Astrocyte (in vitro differentiated cells and primary cell): ENCODE measurements at regions not wholly inside any gene's neighbourhood (a gene's known extent, or its start where the extent isn't known, plus 50 kb on each side); places are given as distances from the start of the nearest gene placed in this dataset.

Source experiments
- DNase-seq: peaks from one replicate; pipeline ENCODE4 v3.0.0-alpha.2; 2010; ENCODE audit warnings: low read depth
- FAIRE-seq: peaks from 2 replicates; lab custom pipeline; 2011; peaks lifted over from hg19 to GRCh38; lab: Jason Lieb, UNC
- H2AFZ ChIP-seq: 2 replicates; pipeline ENCODE4 v1.6.0; 2012; ENCODE audit warnings: low read depth, low read length, inconsistent platforms
- H3K27ac ChIP-seq: 2 replicates; pipeline ENCODE4 v1.5.1; 2011; ENCODE audit warnings: low read depth, low read length, inconsistent platforms
- H3K27me3 ChIP-seq: 2 replicates; pipeline ENCODE4 v1.6.0; 2011; ENCODE audit warnings: low read length, inconsistent platforms; ENCODE audit not compliant: insufficient read depth
- H3K36me3 ChIP-seq: 2 replicates; pipeline ENCODE4 v1.5.1; 2011; ENCODE audit warnings: low read length, inconsistent platforms; ENCODE audit not compliant: insufficient read depth
- H3K4me1 ChIP-seq: 2 replicates; pipeline ENCODE4 v1.5.1; 2011; ENCODE audit warnings: low read length, inconsistent platforms; ENCODE audit not compliant: insufficient read depth
- H3K4me2 ChIP-seq: 2 replicates; pipeline ENCODE4 v1.6.0; 2012; ENCODE audit warnings: low read length, inconsistent platforms
- H3K4me3 ChIP-seq: 2 replicates; pipeline ENCODE4 v1.5.1; 2011; ENCODE audit warnings: low read depth, mild to moderate bottlenecking, low read length, inconsistent platforms; ENCODE audit not compliant: insufficient read depth
- H3K79me2 ChIP-seq: 2 replicates; pipeline ENCODE4 v1.6.0; 2012; ENCODE audit warnings: mild to moderate bottlenecking, low read length, inconsistent platforms; ENCODE audit not compliant: insufficient read depth
- H3K9ac ChIP-seq: 2 replicates; pipeline ENCODE4 v1.6.0; 2012; ENCODE audit warnings: mild to moderate bottlenecking, low read length, inconsistent platforms
- H3K9me3 ChIP-seq: 2 replicates; pipeline ENCODE4 v1.5.1; 2012; ENCODE audit warnings: low read depth, mild to moderate bottlenecking, low read length, inconsistent platforms; ENCODE audit not compliant: insufficient read depth
- H4K20me1 ChIP-seq: 2 replicates; pipeline ENCODE4 v1.6.0; 2012; ENCODE audit warnings: low read length, inconsistent platforms; ENCODE audit not compliant: insufficient read depth
- H3K27ac Mint-ChIP-seq: one replicate; pipeline ENCODE4 v1.8.0; 2021; ENCODE audit warnings: mild to moderate bottlenecking, mixed read lengths; ENCODE audit not compliant: unreplicated experiment
- H3K27me3 Mint-ChIP-seq: one replicate; pipeline ENCODE4 v1.8.0; 2021; ENCODE audit warnings: low read depth, mixed read lengths; ENCODE audit not compliant: unreplicated experiment
- H3K36me3 Mint-ChIP-seq: one replicate; pipeline ENCODE4 v1.8.0; 2021; ENCODE audit warnings: low read depth, mixed read lengths; ENCODE audit not compliant: unreplicated experiment
- H3K4me1 Mint-ChIP-seq: one replicate; pipeline ENCODE4 v1.8.0; 2021; ENCODE audit warnings: low read depth, mixed read lengths; ENCODE audit not compliant: unreplicated experiment
- H3K4me3 Mint-ChIP-seq: one replicate; pipeline ENCODE4 v1.8.0; 2021; ENCODE audit warnings: mild to moderate bottlenecking, moderate library complexity, mixed read lengths; ENCODE audit not compliant: unreplicated experiment
- H3K9me3 Mint-ChIP-seq: one replicate; pipeline ENCODE4 v1.8.0; 2021; ENCODE audit warnings: mild to moderate bottlenecking, mixed read lengths; ENCODE audit not compliant: unreplicated experiment
- CTCF ChIP-seq: IDR thresholded peaks from 2 replicates; pipeline ENCODE4 v1.5.1; 2011; ENCODE audit warnings: low read depth, mild to moderate bottlenecking, inconsistent platforms, low read length, moderate library complexity; ENCODE audit not compliant: insufficient read depth
- EZH2 ChIP-seq: IDR thresholded peaks from 2 replicates; pipeline ENCODE4 v1.6.1; 2012; ENCODE audit warnings: mild to moderate bottlenecking, low read length, inconsistent platforms; ENCODE audit not compliant: insufficient read depth

DNA sequence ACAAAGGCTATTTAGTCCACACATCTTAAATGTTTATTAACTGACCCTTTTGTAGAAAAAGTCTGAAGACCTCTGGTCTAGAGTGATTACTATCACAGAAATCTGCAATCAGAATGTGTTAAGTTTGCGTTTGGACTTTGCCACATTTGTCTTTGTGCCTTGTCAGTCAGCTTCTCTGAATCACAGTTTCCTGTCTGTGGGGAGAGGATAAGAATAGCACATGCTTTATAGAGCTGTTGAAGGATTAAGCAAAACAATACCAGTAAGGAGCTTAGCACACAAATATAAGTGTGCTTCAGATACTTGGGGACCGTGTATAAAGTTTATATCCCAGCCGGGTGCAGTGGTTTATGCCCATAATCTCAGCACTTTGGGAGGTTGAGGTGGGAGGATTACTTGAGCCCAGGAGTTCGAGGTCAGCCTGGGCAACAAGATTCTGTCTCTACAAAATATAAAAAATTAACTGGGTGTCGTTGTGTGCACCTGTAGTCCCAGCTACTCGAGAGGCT lies 63.0 kb upstream of the BTG1 start:
- peak overlapping the region; percentile 72 for H3K4me2 ChIP-seq
- DNase-seq (peak; percentile 78), FAIRE-seq (peak; percentile 74)
- H2AFZ ChIP-seq, result peak overlapping the region; percentile 8
- H3K4me3 ChIP-seq, result no peak overlapping the region
- Mint-ChIP-seq H3K4me3 (peak overlapping the region; percentile 67), H3K9me3 (no peaks in the 10 kb centered on the region), H3K4me1 (peaks cover 22% of the 10 kb centered on the region), H3K36me3 (no peaks in the 10 kb centered on the region), H3K27me3 (no peaks in the 10 kb centered on the region), H3K27ac (peak overlapping the region; percentile 95)
- H3K36me3 ChIP-seq, result no peaks in the 10 kb centered on the region
- TF ChIP-seq EZH2, result no peak
- TF ChIP-seq CTCF, result no peak
- H3K4me1 ChIP-seq, result peaks cover 16% of the 10 kb centered on the region
- H3K79me2 ChIP-seq, result no peaks in the 10 kb centered on the region
- peak overlapping the region; percentile 40 for H3K9ac ChIP-seq
- H3K9me3 ChIP-seq, result no peaks in the 10 kb centered on the region
- H4K20me1 ChIP-seq, result no peaks in the 10 kb centered on the region
- H3K27me3 ChIP-seq, result no peaks in the 10 kb centered on the region
- peak overlapping the region; percentile 58 for H3K27ac ChIP-seq

DNA sequence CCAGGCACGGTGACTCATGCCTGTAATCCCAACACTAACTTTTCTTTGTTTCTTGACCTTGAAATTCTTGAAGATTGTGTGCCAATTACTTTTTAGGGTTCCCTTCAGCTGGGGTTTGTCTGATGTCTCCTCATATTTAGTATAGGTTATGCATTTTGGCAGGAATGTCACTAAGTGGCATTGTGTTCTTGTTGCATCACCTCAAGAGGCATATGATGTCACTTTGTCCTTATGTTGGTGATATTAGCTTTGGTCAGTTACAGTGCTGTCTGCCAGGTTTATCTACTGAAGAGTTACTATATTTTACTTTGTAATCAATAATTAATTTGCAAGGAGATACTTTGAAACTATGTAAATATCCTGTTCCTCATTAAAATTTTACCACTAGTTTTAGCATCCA lies 61.0 kb upstream of the BTG1 start:
- Histone ChIP-seq H2AFZ (no peak overlapping the region), H3K36me3 (no peaks in the 10 kb centered on the region), H3K27me3 (no peaks in the 10 kb centered on the region), H4K20me1 (no peaks in the 10 kb centered on the region), H3K27ac (no peak overlapping the region), H3K9ac (no peak overlapping the region), H3K4me1 (peaks cover 16% of the 10 kb centered on the region), H3K4me3 (no peak overlapping the region), H3K9me3 (no peaks in the 10 kb centered on the region), H3K4me2 (no peak overlapping the region), H3K79me2 (no peaks in the 10 kb centered on the region)
- no peaks in the 10 kb centered on the region for H3K9me3 Mint-ChIP-seq
- H3K27me3 Mint-ChIP-seq, result no peaks in the 10 kb centered on the region
- H3K27ac Mint-ChIP-seq, result peak overlapping the region; percentile 90
- H3K4me1 Mint-ChIP-seq, result peaks cover 22% of the 10 kb centered on the region
- DNase-seq (no peak), FAIRE-seq (no peak)
- no peak overlapping the region for H3K4me3 Mint-ChIP-seq
- H3K36me3 Mint-ChIP-seq, result no peaks in the 10 kb centered on the region
- no peak for TF ChIP-seq EZH2
- no peak for TF ChIP-seq CTCF

DNA sequence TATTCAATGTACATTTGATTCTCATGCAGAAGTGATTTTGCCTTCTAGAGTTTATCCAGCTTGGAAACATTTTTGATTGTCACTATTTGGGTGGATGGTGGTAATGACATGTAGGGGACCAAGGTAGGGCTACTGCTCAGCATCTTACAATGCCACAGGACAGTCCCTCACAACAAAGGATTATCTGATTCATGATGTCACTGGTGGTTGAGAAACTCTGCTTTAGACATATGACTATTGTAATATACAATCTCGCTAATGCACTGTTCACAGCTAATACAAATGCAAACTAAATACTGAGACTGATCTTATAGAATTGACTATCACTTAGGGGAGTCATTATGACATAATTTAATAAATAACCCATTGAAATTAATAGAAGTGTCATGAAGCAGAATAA lies 60.4 kb upstream of the BTG1 start:
- H3K9me3 Mint-ChIP-seq, result no peaks in the 10 kb centered on the region
- no peaks in the 10 kb centered on the region for H3K9me3 ChIP-seq
- TF ChIP-seq CTCF (no peak), EZH2 (no peak)
- no peak overlapping the region for H3K9ac ChIP-seq
- H3K79me2 ChIP-seq, result no peaks in the 10 kb centered on the region
- H3K27ac ChIP-seq, result no peak overlapping the region
- no peak overlapping the region for H3K4me3 Mint-ChIP-seq
- peaks cover 22% of the 10 kb centered on the region for H3K4me1 Mint-ChIP-seq
- H3K36me3 Mint-ChIP-seq, result no peaks in the 10 kb centered on the region
- no peak overlapping the region for H3K4me2 ChIP-seq
- H4K20me1 ChIP-seq, result no peaks in the 10 kb centered on the region
- peaks cover 16% of the 10 kb centered on the region for H3K4me1 ChIP-seq
- FAIRE-seq (no peak), DNase-seq (no peak)
- H3K27ac Mint-ChIP-seq, result peak overlapping the region; percentile 90
- no peaks in the 10 kb centered on the region for H3K27me3 ChIP-seq
- no peak overlapping the region for H3K4me3 ChIP-seq
- no peaks in the 10 kb centered on the region for H3K27me3 Mint-ChIP-seq
- H2AFZ ChIP-seq, result no peak overlapping the region
- H3K36me3 ChIP-seq, result no peaks in the 10 kb centered on the region
